ENCODE measurements at regions not wholly inside any gene's neighbourhood (a gene's known extent, or its start where the extent isn't known, plus 50 kb on each side); places are given as distances from the start of the nearest gene placed in this dataset.

GRCh38 chr4:148716431-148717052 lies 274.3 kb upstream of the NR3C2 start:
- H3K18ac ChIP-seq (ENCODE audit: extremely low read depth, low read length), result no peak overlapping the region
- peak; percentile 68; the same call in 1 of the 2 replicates for TF ChIP-seq TEAD4 (IDR thresholded peaks at IDR 0.05; ENCODE audit: low read depth, low read length)
- TF ChIP-seq POLR2AphosphoS5 (IDR thresholded peaks at IDR 0.05; ENCODE audit: low read depth, low read length), result no peak
- H3K4me2 ChIP-seq (ENCODE audit: insufficient read depth in 1 of 2, low read depth in 2 of 2, low read length in 2 of 2), result no peak overlapping the region
- H3K4me1 ChIP-seq (replicated peaks in 1 of 4; ENCODE audit: control insufficient read depth in 3 of 4, insufficient read depth in 4 of 4, low read length in 3 of 4), result peaks cover 0 to 6% (median 0%) of the 10 kb centered on the region in 4 experiments; a peak in 1 of 7 replicates
- POLR2A ChIA-PET (ENCODE audit: partially characterized antibody), result no interaction called here
- no peak overlapping the region for H3K23ac ChIP-seq (ENCODE audit: insufficient read length)
- H3K56ac ChIP-seq (replicated peaks; ENCODE audit: insufficient read length, low read depth, low read length), result no peak overlapping the region
- no peak for FAIRE-seq
- CTCF ChIA-PET (ENCODE audit: partially characterized antibody), result no interaction called here
- no peak overlapping the region for H3K14ac ChIP-seq (ENCODE audit: insufficient read length)
- no peak overlapping the region for H2BK5ac ChIP-seq (ENCODE audit: low read depth, low read length)
- H3K4me3 ChIP-seq (ENCODE audit: extremely low read depth in 1 of 4, insufficient read depth in 2 of 4, low read depth in 3 of 4, low read length in 4 of 4), result no peak overlapping the region
- DNase-seq (ENCODE audit: low read depth in 1 of 2, low spot score in 2 of 2), result peak in 1 of 2 experiments; percentile 10
- WGBS, 2 experiments (ENCODE audit: extremely low coverage in 1 of 2, insufficient coverage in 1 of 2, insufficient read length in 1 of 2, insufficient replicate concordance in 2 of 2, low coverage in 1 of 2, low lambda C conversion rate in 2 of 2, missing lambda C conversion rate in 1 of 2), result 85% methylated on average over 1 of the region's 1 CpG; no CpG with 5 or more reads in 1 of the 2 experiments
- H3K4ac ChIP-seq (replicated peaks; ENCODE audit: insufficient read length, low read depth, low read length), result no peak overlapping the region
- H2BK12ac ChIP-seq (ENCODE audit: low read depth, low read length), result no peak overlapping the region
- no peak overlapping the region for H2BK15ac ChIP-seq (ENCODE audit: low read length)
- H3K79me2 ChIP-seq (ENCODE audit: control insufficient read depth in 1 of 2, insufficient read depth in 2 of 2, low read length in 2 of 2), result no peaks in the 10 kb centered on the region
- no peaks in the 10 kb centered on the region for H3K79me1 ChIP-seq (ENCODE audit: low read depth, low read length)
- no peak overlapping the region for H2BK120ac ChIP-seq (replicated peaks; ENCODE audit: low read depth, low read length)
- no peak overlapping the region for H3K9ac ChIP-seq (replicated peaks in 1 of 4; ENCODE audit: extremely low read depth in 1 of 4, low read depth in 3 of 4, low read length in 3 of 4)
- no peak overlapping the region for H2BK20ac ChIP-seq (ENCODE audit: low read length)
- H3K36me3 ChIP-seq (ENCODE audit: control insufficient read depth in 2 of 4, insufficient read depth in 4 of 4, low read length in 3 of 4), result no peaks in the 10 kb centered on the region
- H3K9me3 ChIP-seq (ENCODE audit: insufficient read depth in 2 of 2, low read depth in 1 of 2, low read length in 1 of 2), result no peaks in the 10 kb centered on the region
- no peak overlapping the region for H2AK5ac ChIP-seq (ENCODE audit: low read depth, low read length)
- no peak overlapping the region for H4K91ac ChIP-seq (replicated peaks; ENCODE audit: insufficient read length, low read length)
- H4K5ac ChIP-seq (ENCODE audit: insufficient read length, low read depth, low read length), result no peak overlapping the region
- no peak overlapping the region for H4K8ac ChIP-seq (ENCODE audit: extremely low read depth, insufficient read depth, low read length)
- no peaks in the 10 kb centered on the region for H3K23me2 ChIP-seq (ENCODE audit: low read depth, low read length)
- no peaks in the 10 kb centered on the region for H4K20me1 ChIP-seq (replicated peaks in 1 of 2; ENCODE audit: control insufficient read depth in 1 of 2, insufficient read depth in 2 of 2, low read length in 2 of 2)
- no peaks in the 10 kb centered on the region for H3K27me3 ChIP-seq (replicated peaks in 1 of 4; ENCODE audit: control insufficient read depth in 3 of 4, extremely low read depth in 1 of 4, insufficient read depth in 3 of 4, low read length in 3 of 4)
- H2AFZ ChIP-seq (ENCODE audit: low read length), result no peak overlapping the region
- H3K27ac ChIP-seq (ENCODE audit: low read depth, low read length), result no peak overlapping the region

All from H1 (cell line).